IMR-90 (cell line): ENCODE measurements at regions not wholly inside any gene's neighbourhood (a gene's known extent, or its start where the extent isn't known, plus 50 kb on each side); places are given as distances from the start of the nearest gene placed in this dataset.

ENCODE experiments used
- BHLHE40 ChIP-seq: fragments of 150-350 bp; IDR thresholded peaks from 2 replicates; pipeline ENCODE4 v1.6.1; 2016; ENCODE audit warnings: mild to moderate bottlenecking, low read depth, low read length
- CEBPB ChIP-seq: IDR thresholded peaks from 2 replicates; pipeline ENCODE4 v1.6.1; 2012; ENCODE audit warnings: low read depth, low read length, improper control_type of control experiment
- CTCF ChIP-seq: conservative IDR thresholded peaks from 2 replicates; pipeline ENCODE4 v1.5.1; 2012; ENCODE audit warnings: mild to moderate bottlenecking, low read depth, low read length, improper control_type of control experiment
- MAFK ChIP-seq: IDR thresholded peaks from 2 replicates; pipeline ENCODE4 v1.6.1; 2012; ENCODE audit warnings: low read depth, low read length, improper control_type of control experiment
- MAZ ChIP-seq: IDR thresholded peaks from 2 replicates; pipeline ENCODE4 v1.6.1; 2012; ENCODE audit warnings: low read depth, mild to moderate bottlenecking, low read length, improper control_type of control experiment, moderate library complexity, borderline replicate concordance
- MXI1 ChIP-seq: IDR thresholded peaks from 2 replicates; pipeline ENCODE4 v1.6.1; 2012; ENCODE audit warnings: low read depth, mild to moderate bottlenecking, low read length, moderate library complexity, borderline replicate concordance
- NFE2L2 ChIP-seq: fragments of 150-350 bp; IDR thresholded peaks from 2 replicates; pipeline ENCODE4 v1.6.1; 2016; ENCODE audit warnings: low read depth, mild to moderate bottlenecking, low read length
- POLR2A ChIP-seq: IDR thresholded peaks from 2 replicates; pipeline ENCODE4 v1.6.1; 2012; ENCODE audit warnings: mild to moderate bottlenecking, low read depth, low read length
- RAD21 ChIP-seq: IDR thresholded peaks from 2 replicates; pipeline ENCODE4 v1.6.1; 2012; ENCODE audit warnings: low read length, improper control_type of control experiment
- RCOR1 ChIP-seq: IDR thresholded peaks from 2 replicates; pipeline ENCODE4 v1.6.1; 2012; ENCODE audit warnings: mild to moderate bottlenecking, low read length, improper control_type of control experiment; ENCODE audit not compliant: insufficient replicate concordance
- USF2 ChIP-seq: fragments of 150-350 bp; IDR thresholded peaks from 2 replicates; pipeline ENCODE4 v1.6.1; 2017; ENCODE audit warnings: mild to moderate bottlenecking, antibody characterized with exemption, low read length, low read depth
- TF ChIP-seq, protein P1 (sequence below): fragments of 150-350 bp; IDR thresholded peaks from 2 replicates; pipeline ENCODE4 v1.6.1; 2016; ENCODE audit warnings: low read depth, mild to moderate bottlenecking, low read length, moderate library complexity, borderline replicate concordance

DNA sequence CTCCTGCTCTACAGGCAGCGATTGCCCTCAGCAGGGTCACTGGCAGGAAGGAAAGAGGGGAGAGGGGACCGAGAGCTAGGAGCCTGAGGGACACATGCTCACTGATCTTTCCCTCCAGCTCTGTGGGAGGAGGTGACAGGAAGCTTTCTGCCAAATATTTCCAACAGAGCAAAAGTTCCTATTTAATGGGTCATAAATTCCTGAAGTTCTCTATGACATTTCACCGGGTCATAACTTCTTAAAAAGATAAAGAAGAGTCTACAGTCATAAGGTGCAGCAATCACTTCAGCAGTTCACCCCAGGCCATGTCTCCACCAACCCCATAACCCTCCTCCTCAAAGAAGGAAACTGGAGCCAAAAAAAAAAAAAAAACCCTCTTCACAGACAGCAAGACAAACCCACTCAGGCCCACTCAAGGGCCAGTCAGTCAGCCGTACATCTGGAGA lies 481.1 kb downstream of the NR2F1-AS1 start:
- TF ChIP-seq USF2 (no peak), CTCF (no peak), POLR2A (no peak), MAFK (no peak), RCOR1 (no peak), NFE2L2 (no peak), RAD21 (no peak), BHLHE40 (no peak), CEBPB (no peak), MAZ (no peak), MXI1 (no peak)
- TF ChIP-seq, protein P1, sequence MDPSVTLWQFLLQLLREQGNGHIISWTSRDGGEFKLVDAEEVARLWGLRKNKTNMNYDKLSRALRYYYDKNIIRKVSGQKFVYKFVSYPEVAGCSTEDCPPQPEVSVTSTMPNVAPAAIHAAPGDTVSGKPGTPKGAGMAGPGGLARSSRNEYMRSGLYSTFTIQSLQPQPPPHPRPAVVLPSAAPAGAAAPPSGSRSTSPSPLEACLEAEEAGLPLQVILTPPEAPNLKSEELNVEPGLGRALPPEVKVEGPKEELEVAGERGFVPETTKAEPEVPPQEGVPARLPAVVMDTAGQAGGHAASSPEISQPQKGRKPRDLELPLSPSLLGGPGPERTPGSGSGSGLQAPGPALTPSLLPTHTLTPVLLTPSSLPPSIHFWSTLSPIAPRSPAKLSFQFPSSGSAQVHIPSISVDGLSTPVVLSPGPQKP = no peak
